ENCODE measurements at regions not wholly inside any gene's neighbourhood (a gene's known extent, or its start where the extent isn't known, plus 50 kb on each side); places are given as distances from the start of the nearest gene placed in this dataset.
A peak's percentile ranks its signal among the peaks of the same experiment; 100 is the strongest.

GRCh38 chr3:73883497-73883896 is 258.8 kb upstream of the PDZRN3 start:
- Histone ChIP-seq H3K4me3 (ENCODE audit: low read depth, low read length) (no peak overlapping the region), H3K14ac (ENCODE audit: low read length) (no peak overlapping the region), H2BK120ac (ENCODE audit: insufficient read depth, low read length, poor library complexity) (no peak overlapping the region), H2BK5ac (ENCODE audit: low read depth, low read length, poor library complexity) (no peak overlapping the region), H3K9me3 (ENCODE audit: insufficient read depth, low read depth, low read length) (no peaks in the 10 kb centered on the region), H3K4me1 (ENCODE audit: control insufficient read depth in 1 of 2, insufficient read depth in 2 of 2, low read length in 2 of 2) (no peaks in the 10 kb centered on the region), H4K91ac (ENCODE audit: low read depth, low read length) (no peak overlapping the region), H2BK12ac (ENCODE audit: low read length) (no peak overlapping the region), H3K9ac (ENCODE audit: low read length) (no peak overlapping the region), H2AK5ac (ENCODE audit: low read length) (no peak overlapping the region), H3K27ac (ENCODE audit: low read depth, low read length) (no peak overlapping the region), H3K36me3 (ENCODE audit: control insufficient read depth in 1 of 2, insufficient read depth in 2 of 2, low read length in 2 of 2) (no peaks in the 10 kb centered on the region), H3K4me2 (ENCODE audit: low read length) (no peak overlapping the region), H4K12ac (ENCODE audit: low read depth, low read length) (no peak overlapping the region), H3K18ac (ENCODE audit: low read length) (no peak overlapping the region), H3K23ac (ENCODE audit: low read length) (no peak overlapping the region), H3K27me3 (ENCODE audit: insufficient read depth, low read length) (no peaks in the 10 kb centered on the region), H2AFZ (ENCODE audit: insufficient read depth, low read length, poor library complexity) (no peak overlapping the region), H3K4ac (ENCODE audit: low read depth, low read length) (no peak overlapping the region), H3K79me1 (ENCODE audit: low read length) (no peaks in the 10 kb centered on the region), H4K8ac (ENCODE audit: low read depth, low read length) (no peak overlapping the region), H3K79me2 (ENCODE audit: control insufficient read depth, insufficient read depth, low read length, poor library complexity) (no peaks in the 10 kb centered on the region)
- DNase-seq, result no peak

GRCh38 chr3:73874606-73875369 is 250.0 kb upstream of the PDZRN3 start:
- H2AFZ ChIP-seq (ENCODE audit: insufficient read depth, low read length, poor library complexity), result no peak overlapping the region
- WGBS (ENCODE audit: extremely low coverage, insufficient coverage, insufficient read length), result no CpG with 5 or more reads among the region's 4 CpGs
- H3K9ac ChIP-seq (ENCODE audit: low read length), result no peak overlapping the region
- H3K9me3 ChIP-seq (ENCODE audit: insufficient read depth, low read depth, low read length), result no peaks in the 10 kb centered on the region
- no peak overlapping the region for H4K12ac ChIP-seq (ENCODE audit: low read depth, low read length)
- H4K8ac ChIP-seq (ENCODE audit: low read depth, low read length), result no peak overlapping the region
- H3K14ac ChIP-seq (ENCODE audit: low read length), result no peak overlapping the region
- no peaks in the 10 kb centered on the region for H3K4me1 ChIP-seq (ENCODE audit: control insufficient read depth in 1 of 2, insufficient read depth in 2 of 2, low read length in 2 of 2)
- H3K4ac ChIP-seq (ENCODE audit: low read depth, low read length), result no peak overlapping the region
- no peak overlapping the region for H2BK12ac ChIP-seq (ENCODE audit: low read length)
- no peak overlapping the region for H4K91ac ChIP-seq (ENCODE audit: low read depth, low read length)
- no peak overlapping the region for H2BK120ac ChIP-seq (ENCODE audit: insufficient read depth, low read length, poor library complexity)
- H3K4me3 ChIP-seq (ENCODE audit: low read depth, low read length), result no peak overlapping the region
- no peaks in the 10 kb centered on the region for H3K79me1 ChIP-seq (ENCODE audit: low read length)
- no peak overlapping the region for H2AK5ac ChIP-seq (ENCODE audit: low read length)
- H3K18ac ChIP-seq (ENCODE audit: low read length), result no peak overlapping the region
- no peak overlapping the region for H3K4me2 ChIP-seq (ENCODE audit: low read length)
- no peak overlapping the region for H2BK5ac ChIP-seq (ENCODE audit: low read depth, low read length, poor library complexity)
- no peaks in the 10 kb centered on the region for H3K27me3 ChIP-seq (ENCODE audit: insufficient read depth, low read length)
- no peak for DNase-seq
- H3K27ac ChIP-seq (ENCODE audit: low read depth, low read length), result no peak overlapping the region
- no peak overlapping the region for H3K23ac ChIP-seq (ENCODE audit: low read length)
- no peaks in the 10 kb centered on the region for H3K79me2 ChIP-seq (ENCODE audit: control insufficient read depth, insufficient read depth, low read length, poor library complexity)
- H3K36me3 ChIP-seq (ENCODE audit: control insufficient read depth in 1 of 2, insufficient read depth in 2 of 2, low read length in 2 of 2), result no peaks in the 10 kb centered on the region

- H3K79me2 ChIP-seq (ENCODE audit: control insufficient read depth, insufficient read depth, low read length, poor library complexity), result no peaks in the 10 kb centered on the region
- no CpG with 5 or more reads among the region's 4 CpGs for WGBS (ENCODE audit: extremely low coverage, insufficient coverage, insufficient read length)
- H3K23ac ChIP-seq (ENCODE audit: low read length), result no peak overlapping the region
- no peak overlapping the region for H3K4ac ChIP-seq (ENCODE audit: low read depth, low read length)
- H3K9me3 ChIP-seq (ENCODE audit: insufficient read depth, low read depth, low read length), result no peaks in the 10 kb centered on the region
- no peak overlapping the region for H2AK5ac ChIP-seq (ENCODE audit: low read length)
- H2BK5ac ChIP-seq (ENCODE audit: low read depth, low read length, poor library complexity), result no peak overlapping the region
- H3K4me3 ChIP-seq (ENCODE audit: low read depth, low read length), result no peak overlapping the region
- H3K27me3 ChIP-seq (ENCODE audit: insufficient read depth, low read length), result no peaks in the 10 kb centered on the region
- H3K9ac ChIP-seq (ENCODE audit: low read length), result no peak overlapping the region
- no peak overlapping the region for H4K91ac ChIP-seq (ENCODE audit: low read depth, low read length)
- H3K27ac ChIP-seq (ENCODE audit: low read depth, low read length), result no peak overlapping the region
- H3K4me2 ChIP-seq (ENCODE audit: low read length), result no peak overlapping the region
- no peak for DNase-seq
- H3K14ac ChIP-seq (ENCODE audit: low read length), result no peak overlapping the region
- H2AFZ ChIP-seq (ENCODE audit: insufficient read depth, low read length, poor library complexity), result no peak overlapping the region
- H4K8ac ChIP-seq (ENCODE audit: low read depth, low read length), result no peak overlapping the region
- no peaks in the 10 kb centered on the region for H3K4me1 ChIP-seq (ENCODE audit: control insufficient read depth in 1 of 2, insufficient read depth in 2 of 2, low read length in 2 of 2)
- no peak overlapping the region for H2BK120ac ChIP-seq (ENCODE audit: insufficient read depth, low read length, poor library complexity)
- H4K12ac ChIP-seq (ENCODE audit: low read depth, low read length), result no peak overlapping the region
- no peaks in the 10 kb centered on the region for H3K79me1 ChIP-seq (ENCODE audit: low read length)
- no peaks in the 10 kb centered on the region for H3K36me3 ChIP-seq (ENCODE audit: control insufficient read depth in 1 of 2, insufficient read depth in 2 of 2, low read length in 2 of 2)
- no peak overlapping the region for H2BK12ac ChIP-seq (ENCODE audit: low read length)
- no peak overlapping the region for H3K18ac ChIP-seq (ENCODE audit: low read length)
These were observed 249.4 kb upstream of the PDZRN3 start for GRCh38 chr3:73874161-73874560.

- no CpG with 5 or more reads among the region's 3 CpGs for WGBS (ENCODE audit: extremely low coverage, insufficient coverage, insufficient read length)
- Histone ChIP-seq H3K36me3 (ENCODE audit: control insufficient read depth in 1 of 2, insufficient read depth in 2 of 2, low read length in 2 of 2) (no peaks in the 10 kb centered on the region), H3K27ac (ENCODE audit: low read depth, low read length) (no peak overlapping the region), H2BK12ac (ENCODE audit: low read length) (no peak overlapping the region), H2BK5ac (ENCODE audit: low read depth, low read length, poor library complexity) (no peak overlapping the region), H2AK5ac (ENCODE audit: low read length) (no peak overlapping the region), H3K4me1 (ENCODE audit: control insufficient read depth in 1 of 2, insufficient read depth in 2 of 2, low read length in 2 of 2) (no peaks in the 10 kb centered on the region), H3K79me1 (ENCODE audit: low read length) (no peaks in the 10 kb centered on the region), H3K14ac (ENCODE audit: low read length) (no peak overlapping the region), H4K91ac (ENCODE audit: low read depth, low read length) (no peak overlapping the region), H4K12ac (ENCODE audit: low read depth, low read length) (no peak overlapping the region), H3K23ac (ENCODE audit: low read length) (no peak overlapping the region), H4K8ac (ENCODE audit: low read depth, low read length) (no peak overlapping the region), H3K18ac (ENCODE audit: low read length) (no peak overlapping the region), H3K27me3 (ENCODE audit: insufficient read depth, low read length) (no peaks in the 10 kb centered on the region), H3K9ac (ENCODE audit: low read length) (no peak overlapping the region), H3K4me3 (ENCODE audit: low read depth, low read length) (no peak overlapping the region), H2BK120ac (ENCODE audit: insufficient read depth, low read length, poor library complexity) (no peak overlapping the region), H3K9me3 (ENCODE audit: insufficient read depth, low read depth, low read length) (no peaks in the 10 kb centered on the region), H3K4me2 (ENCODE audit: low read length) (no peak overlapping the region), H3K79me2 (ENCODE audit: control insufficient read depth, insufficient read depth, low read length, poor library complexity) (no peaks in the 10 kb centered on the region), H2AFZ (ENCODE audit: insufficient read depth, low read length, poor library complexity) (no peak overlapping the region), H3K4ac (ENCODE audit: low read depth, low read length) (no peak overlapping the region)
- peak; percentile 35 to 64 for DNase-seq
These were observed 244.1 kb upstream of the PDZRN3 start for GRCh38 chr3:73868688-73869315.

Measured in trophoblast cell (in vitro differentiated cells and primary cell).